ENCODE measurements at regions not wholly inside any gene's neighbourhood (a gene's known extent, or its start where the extent isn't known, plus 50 kb on each side); places are given as distances from the start of the nearest gene placed in this dataset.

DNA sequence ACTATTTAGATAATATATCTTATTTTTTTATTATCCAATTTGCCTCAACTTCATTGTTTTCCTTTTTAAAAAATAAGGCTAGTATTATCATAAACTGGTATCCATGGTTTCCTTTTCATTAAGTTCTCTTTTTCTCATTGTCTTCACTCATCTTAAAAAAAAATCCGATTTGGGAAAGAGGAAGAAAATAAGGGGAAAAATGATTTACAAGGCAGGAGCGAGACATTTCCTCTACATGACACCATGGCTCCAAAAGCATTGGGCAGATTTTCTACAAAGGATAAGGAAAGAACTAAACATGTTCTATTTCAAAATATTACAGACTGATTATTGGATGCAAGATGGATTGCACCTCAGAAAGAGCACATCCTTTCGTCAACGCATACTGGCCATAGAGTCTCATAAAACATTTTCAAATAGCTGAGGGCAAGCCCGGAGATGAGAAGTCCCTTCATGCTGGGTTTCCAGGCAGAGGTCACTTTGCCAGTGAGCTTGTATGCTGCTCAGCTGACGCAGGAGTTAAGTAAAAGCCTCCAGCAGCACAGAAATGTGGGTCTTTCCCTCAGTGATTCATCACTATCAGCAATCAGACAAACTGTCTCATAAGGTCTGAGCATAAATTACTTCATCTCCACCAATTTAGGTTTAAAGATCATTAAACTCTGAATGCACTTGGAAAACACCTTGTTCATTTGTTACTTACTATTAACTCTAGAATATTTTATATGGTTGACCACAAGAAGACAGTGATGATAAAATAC is 129.0 kb upstream of the TNFAIP3 start:
- intact Hi-C loops (cut with micrococcal nuclease; ENCODE audit: unreplicated experiment) (no loop called here), in situ Hi-C loops (cut with MboI) (no loop called here)
- Histone ChIP-seq H3K4me1 (ENCODE audit: control insufficient read depth, insufficient read depth, low read length) (peaks cover 12% of the 10 kb centered on the region), H3K27me3 (replicated peaks in 1 of 2; ENCODE audit: control insufficient read depth in 2 of 2, insufficient read depth in 2 of 2, low read length in 1 of 2) (no peaks in the 10 kb centered on the region), H3K27ac (ENCODE audit: control insufficient read depth, insufficient read depth) (no peak overlapping the region), H3K4me2 (ENCODE audit: control insufficient read depth, insufficient read depth) (no peak overlapping the region), H3K9me3 (replicated peaks; ENCODE audit: control insufficient read depth, insufficient read depth, low read length) (no peaks in the 10 kb centered on the region; the same call in 2 of the 3 replicates), H4K20me1 (ENCODE audit: control insufficient read depth, insufficient read depth) (no peaks in the 10 kb centered on the region), H3K4me3 (no peak overlapping the region), H3K36me3 (ENCODE audit: control insufficient read depth in 2 of 2, insufficient read depth in 2 of 2, low read length in 1 of 2) (no peaks in the 10 kb centered on the region), H2AFZ (ENCODE audit: control insufficient read depth, low read depth, low read length) (no peak overlapping the region), H3K9ac (ENCODE audit: control insufficient read depth, insufficient read depth, low read length) (no peak overlapping the region), H3K79me2 (ENCODE audit: control insufficient read depth, insufficient read depth, low read length) (no peaks in the 10 kb centered on the region)
- ATAC-seq (peak; percentile 74), FAIRE-seq (no peak), DNase-seq (ENCODE audit: low read depth, low spot score) (no peak)
- ChIA-PET SMC1A (ENCODE audit: uncharacterized antibody, unreplicated experiment) (interaction anchor here (0.6 to 4.3 kb wide), 6 partner anchors 11 to 31 kb away, joined by 3 to 22 read pairs (median 4); no protein-coding TSS in a partner anchor), CTCF (no interaction called here), RAD21 (ENCODE audit: unreplicated experiment) (interaction anchor here (1.4 kb wide), 1 partner anchor 16 kb away, joined by 3 read pairs; no protein-coding TSS in a partner anchor), POLR2A (interaction anchor here (0.6 to 1.7 kb wide), 2 partner anchors 8 to 12 kb away, joined by 4 read pairs; no protein-coding TSS in a partner anchor)
- no TSS peak for BruUV-seq (replicated peaks)
- TF ChIP-seq, protein P1, sequence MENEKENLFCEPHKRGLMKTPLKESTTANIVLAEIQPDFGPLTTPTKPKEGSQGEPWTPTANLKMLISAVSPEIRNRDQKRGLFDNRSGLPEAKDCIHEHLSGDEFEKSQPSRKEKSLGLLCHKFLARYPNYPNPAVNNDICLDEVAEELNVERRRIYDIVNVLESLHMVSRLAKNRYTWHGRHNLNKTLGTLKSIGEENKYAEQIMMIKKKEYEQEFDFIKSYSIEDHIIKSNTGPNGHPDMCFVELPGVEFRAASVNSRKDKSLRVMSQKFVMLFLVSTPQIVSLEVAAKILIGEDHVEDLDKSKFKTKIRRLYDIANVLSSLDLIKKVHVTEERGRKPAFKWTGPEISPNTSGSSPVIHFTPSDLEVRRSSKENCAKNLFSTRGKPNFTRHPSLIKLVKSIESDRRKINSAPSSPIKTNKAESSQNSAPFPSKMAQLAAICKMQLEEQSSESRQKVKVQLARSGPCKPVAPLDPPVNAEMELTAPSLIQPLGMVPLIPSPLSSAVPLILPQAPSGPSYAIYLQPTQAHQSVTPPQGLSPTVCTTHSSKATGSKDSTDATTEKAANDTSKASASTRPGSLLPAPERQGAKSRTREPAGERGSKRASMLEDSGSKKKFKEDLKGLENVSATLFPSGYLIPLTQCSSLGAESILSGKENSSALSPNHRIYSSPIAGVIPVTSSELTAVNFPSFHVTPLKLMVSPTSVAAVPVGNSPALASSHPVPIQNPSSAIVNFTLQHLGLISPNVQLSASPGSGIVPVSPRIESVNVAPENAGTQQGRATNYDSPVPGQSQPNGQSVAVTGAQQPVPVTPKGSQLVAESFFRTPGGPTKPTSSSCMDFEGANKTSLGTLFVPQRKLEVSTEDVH (IDR thresholded peaks at IDR 0.05; ENCODE audit: low read depth, partially characterized antibody), result no peak
- TF ChIP-seq NFIC (IDR thresholded peaks at IDR 0.05; ENCODE audit: low read depth, low read length), result peak; percentile 31; the same call in 1 of the 2 replicates
- TF ChIP-seq, protein P2, sequence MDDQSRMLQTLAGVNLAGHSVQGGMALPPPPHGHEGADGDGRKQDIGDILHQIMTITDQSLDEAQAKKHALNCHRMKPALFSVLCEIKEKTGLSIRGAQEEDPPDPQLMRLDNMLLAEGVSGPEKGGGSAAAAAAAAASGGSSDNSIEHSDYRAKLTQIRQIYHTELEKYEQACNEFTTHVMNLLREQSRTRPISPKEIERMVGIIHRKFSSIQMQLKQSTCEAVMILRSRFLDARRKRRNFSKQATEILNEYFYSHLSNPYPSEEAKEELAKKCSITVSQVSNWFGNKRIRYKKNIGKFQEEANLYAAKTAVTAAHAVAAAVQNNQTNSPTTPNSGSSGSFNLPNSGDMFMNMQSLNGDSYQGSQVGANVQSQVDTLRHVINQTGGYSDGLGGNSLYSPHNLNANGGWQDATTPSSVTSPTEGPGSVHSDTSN (IDR thresholded peaks at IDR 0.05; ENCODE audit: insufficient replicate concordance, low read depth, low read length), result peak; percentile 46
- TF ChIP-seq BCL11A (IDR thresholded peaks at IDR 0.05; ENCODE audit: low read depth, low read length), result peak; percentile 28; the same call in 1 of the 2 replicates
- no peak for TF ChIP-seq POLR2A (IDR thresholded peaks at IDR 0.05; ENCODE audit: low read depth, low read length)
- TF ChIP-seq EP300 (IDR thresholded peaks at IDR 0.05; ENCODE audit: borderline replicate concordance in 1 of 2, control insufficient read depth in 1 of 2, low read depth in 2 of 2, low read length in 2 of 2), result 0 out of 4 replicates have a peak, but pooled peaks of 1 of the 2 experiments have one; percentile 17
- TF ChIP-seq, protein P3, sequence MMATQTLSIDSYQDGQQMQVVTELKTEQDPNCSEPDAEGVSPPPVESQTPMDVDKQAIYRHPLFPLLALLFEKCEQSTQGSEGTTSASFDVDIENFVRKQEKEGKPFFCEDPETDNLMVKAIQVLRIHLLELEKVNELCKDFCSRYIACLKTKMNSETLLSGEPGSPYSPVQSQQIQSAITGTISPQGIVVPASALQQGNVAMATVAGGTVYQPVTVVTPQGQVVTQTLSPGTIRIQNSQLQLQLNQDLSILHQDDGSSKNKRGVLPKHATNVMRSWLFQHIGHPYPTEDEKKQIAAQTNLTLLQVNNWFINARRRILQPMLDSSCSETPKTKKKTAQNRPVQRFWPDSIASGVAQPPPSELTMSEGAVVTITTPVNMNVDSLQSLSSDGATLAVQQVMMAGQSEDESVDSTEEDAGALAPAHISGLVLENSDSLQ (IDR thresholded peaks at IDR 0.05), result peak; percentile 28; the same call in 1 of the 2 replicates
- TF ChIP-seq RELB (IDR thresholded peaks at IDR 0.05; ENCODE audit: low read depth), result 0 out of 2 replicates have a peak, but pooled peaks have one; percentile 22
- peak; percentile 34 for TF ChIP-seq JUNB (IDR thresholded peaks at IDR 0.05)
- no peak for TF ChIP-seq PML (IDR thresholded peaks at IDR 0.05; ENCODE audit: low read length)
- TF ChIP-seq BHLHE40 (IDR thresholded peaks at IDR 0.05; ENCODE audit: borderline replicate concordance in 1 of 2, low read depth in 2 of 2, low read length in 1 of 2), result 0 out of 4 replicates have a peak, but pooled peaks of 1 of the 2 experiments have one; percentile 6
- TF ChIP-seq MTA2 (IDR thresholded peaks at IDR 0.05; ENCODE audit: low read depth), result peak; percentile 80
- TF ChIP-seq ATF7 (IDR thresholded peaks at IDR 0.05; ENCODE audit: low read depth), result peak; percentile 62; the same call in 1 of the 2 replicates
- TF ChIP-seq HDGF (IDR thresholded peaks at IDR 0.05), result no peak
- TF ChIP-seq NR2F1 (conservative IDR thresholded peaks at IDR 0.05), result peak; percentile 54; the same call in 1 of the 2 replicates
- WGBS (ENCODE audit: insufficient coverage, insufficient replicate concordance, low lambda C conversion rate, missing lambda C conversion rate), result 85% methylated on average over 6 of the region's 6 CpGs
